GM23338 (cell line): ENCODE measurements at regions not wholly inside any gene's neighbourhood (a gene's known extent, or its start where the extent isn't known, plus 50 kb on each side); places are given as distances from the start of the nearest gene placed in this dataset.

Experiments used
- CREB1 ChIP-seq: fragments of 250-450 bp; sonication (Bioruptor Pico); IDR thresholded peaks from 2 replicates; pipeline ENCODE4 v1.5.0; 2020; ENCODE audit warnings: low read depth, mild to moderate bottlenecking, moderate library complexity
- CTCF ChIP-seq, 2 experiments: fragments of 200-600 bp in 1 of 2; sonication (generic) in 1 of 2; conservative IDR thresholded peaks; 2 replicates each; pipeline versions ENCODE4 v1.5.1 to v1.6.1; 2016 to 2017; ENCODE audit warnings: antibody characterized with exemption in 2 of 2, low read depth in 2 of 2, mild to moderate bottlenecking in 2 of 2, moderate library complexity in 1 of 2
- EZH2 ChIP-seq: fragments of 200-600 bp; sonication (generic); IDR thresholded peaks from one replicate; pipeline ENCODE4 v1.8.0; 2017; ENCODE audit warnings: antibody characterized with exemption, mild to moderate bottlenecking, low read depth; ENCODE audit not compliant: unreplicated experiment
- EZH2phosphoT487 ChIP-seq: fragments of 200-600 bp; sonication (generic); IDR thresholded peaks from one replicate; pipeline ENCODE4 v1.8.1; 2018; ENCODE audit warnings: antibody characterized with exemption; ENCODE audit not compliant: unreplicated experiment
- JUNB ChIP-seq: IDR thresholded peaks from one replicate; pipeline ENCODE4 v1.6.1; 2016; ENCODE audit warnings: antibody characterized with exemption; ENCODE audit not compliant: unreplicated experiment
- POLR2AphosphoS5 ChIP-seq: IDR thresholded peaks from 2 replicates; pipeline ENCODE4 v1.6.1; 2016; ENCODE audit warnings: antibody characterized with exemption, low read depth
- REST ChIP-seq: IDR thresholded peaks from one replicate; pipeline ENCODE4 v1.6.1; 2018; ENCODE audit warnings: antibody characterized with exemption; ENCODE audit not compliant: unreplicated experiment
- ZNF114 ChIP-seq: fragments of 250-450 bp; sonication (Bioruptor Pico); IDR thresholded peaks from 2 replicates; pipeline ENCODE4 v1.5.0; 2020; ENCODE audit warnings: mild to moderate bottlenecking, moderate library complexity
- ZNF331 ChIP-seq: fragments of 250-450 bp; sonication (Bioruptor Pico); IDR thresholded peaks from 2 replicates; pipeline ENCODE4 v1.5.0; 2020; ENCODE audit warnings: low read depth, mild to moderate bottlenecking, moderate library complexity

GRCh38 chr17:22703786-22704441 is 1011.6 kb downstream of the KCNJ18 start:
- no peak for TF ChIP-seq CTCF (conservative IDR thresholded peaks at IDR 0.05; ENCODE audit: low read depth in 2 of 2)
- TF ChIP-seq POLR2AphosphoS5: no peak
- TF ChIP-seq REST: no peak
- no peak for TF ChIP-seq JUNB
- no peak for TF ChIP-seq EZH2
- no peak for TF ChIP-seq CREB1 (CRISPR knock-in tag)
- no peak for TF ChIP-seq ZNF114 (CRISPR knock-in tag)
- no peak for TF ChIP-seq EZH2phosphoT487
- TF ChIP-seq ZNF331 (CRISPR knock-in tag): no peak
